Left lung (tissue), 4 donors: ENCODE measurements at regions not wholly inside any gene's neighbourhood (a gene's known extent, or its start where the extent isn't known, plus 50 kb on each side); places are given as distances from the start of the nearest gene placed in this dataset.
A peak's percentile ranks its signal among the peaks of the same experiment; 100 is the strongest.

ENCODE experiments used
- ATAC-seq: fragments of 200-7000 bp; cut with Tn5 transposase; one replicate; pipeline ENCODE4 v1.9.1; 2020; ENCODE audit warnings: moderate library complexity
- DNase-seq, 4 donors: peaks; one replicate each; pipeline ENCODE4 v3.0.0-alpha.2; 2013 to 2020
- H3K27ac ChIP-seq, 2 donors: fragments of 200-600 bp; sonication (generic) in 1 of 2; one replicate each; pipeline versions ENCODE4 v1.5.0 to v1.8.0; 2020 to 2021
- H3K27me3 ChIP-seq, 2 donors: fragments of 200-600 bp; sonication (generic) in 1 of 2; one replicate each; pipeline versions ENCODE4 v1.5.0 to v1.8.0; 2020 to 2021
- H3K36me3 ChIP-seq, 2 donors: fragments of 200-600 bp; sonication (generic) in 1 of 2; one replicate each; pipeline versions ENCODE4 v1.5.0 to v1.8.0; 2020 to 2021
- H3K4me1 ChIP-seq, 2 donors: fragments of 200-600 bp; one replicate each; pipeline ENCODE4 v1.8.0; 2021
- H3K4me3 ChIP-seq, 2 donors: fragments of 200-600 bp; sonication (generic) in 1 of 2; one replicate each; pipeline versions ENCODE4 v1.5.0 to v1.8.0; 2020 to 2021; ENCODE audit warnings: mild to moderate bottlenecking in 1 of 2
- H3K9me3 ChIP-seq, 2 donors: fragments of 200-600 bp; sonication (generic) in 1 of 2; one replicate each; pipeline versions ENCODE4 v1.5.0 to v1.8.0; 2020 to 2021
- CTCF ChIP-seq, 2 donors: fragments of 200-600 bp; sonication (generic) in 1 of 2; IDR thresholded peaks; one replicate each; pipeline versions ENCODE4 v1.5.0 to v1.8.0; 2021; ENCODE audit warnings: antibody characterized with exemption in 2 of 2
- intact Hi-C, 2 donors: fragments of 100-400 bp; cut with DNase I; formaldehyde crosslinking; loops; one replicate each; pipeline versions ENCODE4 v1.11.2 to v1.14.2; 2022
- donor health status: DM: no; HTN: yes; CAD: no.
- donor health status: DM: no; HTN: no; CAD: no.

GRCh38 chr6:143615785-143616184, 62.0 kb upstream of the PHACTR2 start:
- Histone ChIP-seq H3K27me3 (no peaks in the 10 kb centered on the region), H3K27ac (no peak overlapping the region), H3K4me1 (peaks cover 7 to 11% of the 10 kb centered on the region in 2 donors), H3K9me3 (no peaks in the 10 kb centered on the region), H3K4me3 (no peak overlapping the region), H3K36me3 (no peaks in the 10 kb centered on the region)
- ATAC-seq (no peak), DNase-seq (no peak)
- intact Hi-C loops = no loop called here
- TF ChIP-seq CTCF (IDR thresholded peaks at IDR 0.05) = no peak

GRCh38 chr6:143614235-143614634, 63.5 kb upstream of the PHACTR2 start:
- Histone ChIP-seq H3K27me3 (no peaks in the 10 kb centered on the region), H3K27ac (peak overlapping the region in 1 of 2 donors; percentile 46), H3K9me3 (no peaks in the 10 kb centered on the region), H3K4me3 (peak overlapping the region in 1 of 2 donors; percentile 13), H3K4me1 (peaks cover 0 to 7% of the 10 kb centered on the region in 2 donors), H3K36me3 (no peaks in the 10 kb centered on the region)
- DNase-seq (no peak), ATAC-seq (no peak)
- no peak for TF ChIP-seq CTCF (IDR thresholded peaks at IDR 0.05)
- intact Hi-C loops = no loop called here

- H3K27me3 ChIP-seq = no peaks in the 10 kb centered on the region
- peak overlapping the region in 1 of 2 donors; percentile 13 for H3K4me3 ChIP-seq
- peak overlapping the region in 1 of 2 donors; percentile 46 for H3K27ac ChIP-seq
- ATAC-seq (no peak), DNase-seq (no peak)
- TF ChIP-seq CTCF (IDR thresholded peaks at IDR 0.05) = no peak
- H3K4me1 ChIP-seq = peaks cover 0 to 7% of the 10 kb centered on the region in 2 donors
- H3K9me3 ChIP-seq = no peaks in the 10 kb centered on the region
- no peaks in the 10 kb centered on the region for H3K36me3 ChIP-seq
- intact Hi-C loops = no loop called here
These were observed 64.0 kb upstream of the PHACTR2 start for GRCh38 chr6:143613749-143614148.

- Histone ChIP-seq H3K27ac (no peak overlapping the region), H3K36me3 (no peaks in the 10 kb centered on the region), H3K9me3 (no peaks in the 10 kb centered on the region), H3K4me3 (no peak overlapping the region), H3K27me3 (no peaks in the 10 kb centered on the region), H3K4me1 (peaks cover 0 to 15% of the 10 kb centered on the region in 2 donors)
- ATAC-seq = no peak
- no peak for TF ChIP-seq CTCF (IDR thresholded peaks at IDR 0.05)
- no peak for DNase-seq
- intact Hi-C loops = no loop called here
These were observed 65.6 kb upstream of the PHACTR2 start for GRCh38 chr6:143612186-143612585.

GRCh38 chr6:143611580-143611979, 66.2 kb upstream of the PHACTR2 start:
- DNase-seq = no peak
- no peak overlapping the region for H3K27ac ChIP-seq
- no peaks in the 10 kb centered on the region for H3K27me3 ChIP-seq
- no peaks in the 10 kb centered on the region for H3K9me3 ChIP-seq
- ATAC-seq = no peak
- peaks cover 0 to 15% of the 10 kb centered on the region in 2 donors for H3K4me1 ChIP-seq
- intact Hi-C loops = no loop called here
- H3K4me3 ChIP-seq = no peak overlapping the region
- no peaks in the 10 kb centered on the region for H3K36me3 ChIP-seq
- TF ChIP-seq CTCF (IDR thresholded peaks at IDR 0.05) = no peak
